GM12878 (cell line): ENCODE measurements at regions not wholly inside any gene's neighbourhood (a gene's known extent, or its start where the extent isn't known, plus 50 kb on each side); places are given as distances from the start of the nearest gene placed in this dataset.

Experiments
- ATAC-seq: fragments of 200-7000 bp; cut with Tn5 transposase; 3 replicates; pipeline ENCODE4 v1.9.1; 2020; ENCODE audit warnings: mild to moderate bottlenecking, moderate library complexity
- BruUV-seq: library from RNA; stranded (reverse); fragments of 400-500 nt; replicated peaks from 2 replicates; lab custom pipeline; 2021; lab: Mats Ljungman, UMichigan
- CTCF ChIA-PET: fragments of 300-600 bp; sonication (Branson Sonifier 250); formaldehyde crosslinking; extraction: SDS; loops from one replicate; lab custom pipeline; 2021; ENCODE audit warnings: inconsistent platforms; lab: Yijun Ruan, JAX
- POLR2A ChIA-PET: fragments of 350-600 bp; formaldehyde crosslinking; extraction: SDS; loops from one replicate; lab custom pipeline; 2021; ENCODE audit warnings: inconsistent platforms; lab: Charles Lee
- RAD21 ChIA-PET: fragments of 300-600 bp; sonication (Branson Sonifier 250); formaldehyde crosslinking; loops from one replicate; lab custom pipeline; 2023; ENCODE audit warnings: antibody characterized with exemption; ENCODE audit not compliant: unreplicated experiment; lab: Charles Lee
- SMC1A ChIA-PET: fragments of 300-600 bp; sonication (Branson Sonifier 250); formaldehyde crosslinking; loops from one replicate; lab custom pipeline; 2023; ENCODE audit not compliant: unreplicated experiment, uncharacterized antibody; lab: Charles Lee
- DNase-seq: peaks from one replicate; pipeline ENCODE4 v3.0.0-alpha.2; 2011; ENCODE audit warnings: low read depth, low spot score
- FAIRE-seq: peaks from 3 replicates; lab custom pipeline; 2011; peaks lifted over from hg19 to GRCh38; lab: Jason Lieb, UNC
- H2AFZ ChIP-seq: 2 replicates; pipeline ENCODE4 v1.6.0; 2011; ENCODE audit warnings: low read depth, low read length, control low read depth; ENCODE audit not compliant: control insufficient read depth
- H3K27ac ChIP-seq: 2 replicates; pipeline ENCODE4 v1.5.1; 2011; ENCODE audit warnings: control low read depth; ENCODE audit not compliant: control insufficient read depth, insufficient read depth
- H3K27me3 ChIP-seq, 2 experiments: replicated peaks in 1 of 2; 2 replicates each; pipeline versions ENCODE4 v1.6.0 to v1.6.1; 2011; ENCODE audit warnings: low read length in 1 of 2; ENCODE audit not compliant: control insufficient read depth in 2 of 2, insufficient read depth in 2 of 2
- H3K36me3 ChIP-seq, 2 experiments: 2 replicates each; pipeline ENCODE4 v1.5.1; 2011; ENCODE audit warnings: low read length in 1 of 2; ENCODE audit not compliant: control insufficient read depth in 2 of 2, insufficient read depth in 2 of 2
- H3K4me1 ChIP-seq: 2 replicates; pipeline ENCODE4 v1.6.1; 2011; ENCODE audit warnings: mild to moderate bottlenecking, low read length, moderate library complexity, mixed read lengths; ENCODE audit not compliant: control insufficient read depth, insufficient read depth
- H3K4me2 ChIP-seq: 2 replicates; pipeline ENCODE4 v1.6.0; 2011; ENCODE audit warnings: control low read depth; ENCODE audit not compliant: control insufficient read depth, insufficient read depth
- H3K4me3 ChIP-seq: fragments of 200-600 bp; sonication (generic); 2 replicates; pipeline ENCODE4 v1.5.1; 2016
- H3K79me2 ChIP-seq: 2 replicates; pipeline ENCODE4 v1.6.0; 2011; ENCODE audit warnings: low read length; ENCODE audit not compliant: control insufficient read depth, insufficient read depth
- H3K9ac ChIP-seq: 2 replicates; pipeline ENCODE4 v1.8.0; 2011; ENCODE audit warnings: low read length, control low read depth, mixed read lengths; ENCODE audit not compliant: control insufficient read depth, insufficient read depth
- H3K9me3 ChIP-seq: replicated peaks from 3 replicates; pipeline ENCODE4 v1.5.1; 2011; ENCODE audit warnings: mild to moderate bottlenecking, low read length; ENCODE audit not compliant: control insufficient read depth, insufficient read depth
- H4K20me1 ChIP-seq: 2 replicates; pipeline ENCODE4 v1.6.0; 2011; ENCODE audit not compliant: control insufficient read depth, insufficient read depth
- BACH1 ChIP-seq: fragments of 450-650 bp; IDR thresholded peaks from 2 replicates; pipeline ENCODE4 v1.6.1; 2017; ENCODE audit warnings: mild to moderate bottlenecking, borderline replicate concordance
- CHD1 ChIP-seq: IDR thresholded peaks from 2 replicates; pipeline ENCODE4 v1.6.1; 2012; ENCODE audit warnings: low read depth, low read length, improper control_type of control experiment
- CREB1 ChIP-seq: IDR thresholded peaks from 2 replicates; pipeline ENCODE4 v1.6.1; 2012; ENCODE audit warnings: low read depth, mild to moderate bottlenecking, inconsistent platforms
- CREM ChIP-seq: IDR thresholded peaks from 2 replicates; pipeline ENCODE4 v1.6.1; 2014; ENCODE audit warnings: antibody characterized with exemption, low read depth
- ETV6 ChIP-seq, 2 experiments: fragments of 450-650 bp in 1 of 2; IDR thresholded peaks in 1 of 2; conservative IDR thresholded peaks in 1 of 2; 2 replicates each; pipeline ENCODE4 v1.6.1; 2014; ENCODE audit warnings: antibody characterized with exemption in 1 of 2, borderline replicate concordance in 1 of 2, low read depth in 1 of 2, mild to moderate bottlenecking in 1 of 2, moderate library complexity in 1 of 2
- GATAD2B ChIP-seq: fragments of 450-650 bp; conservative IDR thresholded peaks from 2 replicates; pipeline ENCODE4 v1.6.1; 2017; ENCODE audit warnings: low read depth, mild to moderate bottlenecking, moderate library complexity
- IKZF1 ChIP-seq: fragments of 450-650 bp; conservative IDR thresholded peaks from 2 replicates; pipeline ENCODE4 v1.6.1; 2017; ENCODE audit warnings: antibody characterized with exemption, mild to moderate bottlenecking
- MEF2B ChIP-seq: fragments of 450-650 bp; IDR thresholded peaks from 2 replicates; pipeline ENCODE4 v1.6.1; 2018; ENCODE audit warnings: mild to moderate bottlenecking, moderate library complexity; ENCODE audit not compliant: partially characterized antibody, poor library complexity, severe bottlenecking
- NFYA ChIP-seq: IDR thresholded peaks from 2 replicates; pipeline ENCODE4 v1.6.1; 2011; ENCODE audit warnings: low read depth, mild to moderate bottlenecking, low read length, improper control_type of control experiment, borderline replicate concordance
- NR2F1 ChIP-seq: fragments of 450-650 bp; conservative IDR thresholded peaks from 2 replicates; pipeline ENCODE4 v1.6.1; 2017; ENCODE audit warnings: mild to moderate bottlenecking
- PAX8 ChIP-seq: fragments of 450-650 bp; IDR thresholded peaks from 2 replicates; pipeline ENCODE4 v1.6.1; 2017; ENCODE audit warnings: mild to moderate bottlenecking, moderate library complexity
- RB1 ChIP-seq: fragments of 450-650 bp; formaldehyde crosslinking; IDR thresholded peaks from 2 replicates; pipeline ENCODE4 v1.6.1; 2017; ENCODE audit warnings: mild to moderate bottlenecking, borderline replicate concordance
- RFX5 ChIP-seq: IDR thresholded peaks from 2 replicates; pipeline ENCODE4 v1.6.1; 2011; ENCODE audit warnings: low read depth, low read length, improper control_type of control experiment
- ZBTB33 ChIP-seq: fragments of 450-650 bp; IDR thresholded peaks from 2 replicates; pipeline ENCODE4 v1.6.1; 2017; ENCODE audit warnings: mild to moderate bottlenecking
- WGBS: methylation state at CpG from one replicate; pipeline ENCODE4 v1.1.6; 2016; ENCODE audit warnings: low lambda C conversion rate; ENCODE audit not compliant: insufficient replicate concordance, insufficient coverage; ENCODE audit errors: missing lambda C conversion rate; 5-methylcytosine and 5-hydroxymethylcytosine counted together
- in situ Hi-C: fragments of 300-500 bp; cut with MboI; formaldehyde crosslinking; loops from 9 replicates; pipeline ENCODE4 v1.14.3; 2018; ENCODE audit warnings: mixed read lengths
- intact Hi-C: fragments of 100-400 bp; cut with micrococcal nuclease; formaldehyde crosslinking; loops from one replicate; pipeline ENCODE4 v1.14.2; 2022; ENCODE audit not compliant: unreplicated experiment
- TF ChIP-seq, protein P1 (sequence below): fragments of 450-650 bp; IDR thresholded peaks from 2 replicates; pipeline ENCODE4 v1.6.1; 2017; ENCODE audit warnings: borderline replicate concordance

GRCh38 chr1:157437296-157437695 is 115.0 kb downstream of the FCRL5 start:
- CTCF ChIA-PET, result interaction anchor here (1.0 kb wide), 1 partner anchor 67 kb away, joined by 3 read pairs; no protein-coding TSS in a partner anchor
- H3K79me2 ChIP-seq, result no peaks in the 10 kb centered on the region
- no peak overlapping the region for H3K9ac ChIP-seq
- no peak overlapping the region for H3K27ac ChIP-seq
- no peak for DNase-seq
- no peak overlapping the region for H2AFZ ChIP-seq
- no peaks in the 10 kb centered on the region; the same call in 2 of the 3 replicates for H3K9me3 ChIP-seq
- H3K36me3 ChIP-seq, result no peaks in the 10 kb centered on the region
- POLR2A ChIA-PET, result no interaction called here
- WGBS, result 33% methylated on average over 4 of the region's 4 CpGs
- H3K27me3 ChIP-seq, result peaks cover 0 to 3% of the 10 kb centered on the region in 2 experiments
- H3K4me2 ChIP-seq, result no peak overlapping the region
- ATAC-seq, result no peak
- FAIRE-seq, result no peak
- H3K4me1 ChIP-seq, result no peaks in the 10 kb centered on the region
- no peak overlapping the region for H3K4me3 ChIP-seq
- no peaks in the 10 kb centered on the region for H4K20me1 ChIP-seq
- RAD21 ChIA-PET, result no interaction called here
- TF ChIP-seq CHD1 (no peak), ZBTB33 (no peak), ETV6 (conservative IDR thresholded peaks at IDR 0.05 in 1 of 2, IDR thresholded peaks at IDR 0.05 in 1 of 2; ENCODE audit: borderline replicate concordance in 1 of 2, low read depth in 1 of 2) (no peak), NFYA (no peak)
- in situ Hi-C loops (no loop called here), intact Hi-C loops (no loop called here)
- no TSS peak for BruUV-seq
- SMC1A ChIA-PET, result interaction anchor here (1.0 kb wide), 1 partner anchor 244 kb away, joined by 3 read pairs; no protein-coding TSS in a partner anchor

- ATAC-seq, result no peak
- intact Hi-C loops, result no loop called here
- Histone ChIP-seq H4K20me1 (no peaks in the 10 kb centered on the region), H3K79me2 (no peaks in the 10 kb centered on the region), H2AFZ (no peak overlapping the region), H3K4me1 (no peaks in the 10 kb centered on the region), H3K9me3 (no peaks in the 10 kb centered on the region), H3K27me3 (peaks cover 2 to 3% of the 10 kb centered on the region in 2 experiments), H3K4me3 (no peak overlapping the region), H3K9ac (no peak overlapping the region), H3K27ac (no peak overlapping the region), H3K36me3 (no peaks in the 10 kb centered on the region), H3K4me2 (no peak overlapping the region)
- no TSS peak for BruUV-seq
- POLR2A ChIA-PET, result interaction anchor here (0.5 kb wide), 1 partner anchor 15 kb away, joined by 4 read pairs; no protein-coding TSS in a partner anchor
- FAIRE-seq, result no peak
- CTCF ChIA-PET, result interaction anchor here (1.4 kb wide), 1 partner anchor 12 kb away, joined by 4 read pairs; no protein-coding TSS in a partner anchor
- in situ Hi-C loops, result no loop called here
- SMC1A ChIA-PET, result no interaction called here
- DNase-seq, result no peak
- RAD21 ChIA-PET, result no interaction called here
- WGBS, result 13% methylated on average over 5 of the region's 5 CpGs
- TF ChIP-seq IKZF1 (no peak), CREM (no peak), GATAD2B (no peak), NR2F1 (no peak), MEF2B (no peak), RFX5 (no peak), RB1 (no peak), CREB1 (no peak), PAX8 (no peak), BACH1 (no peak)
- TF ChIP-seq, protein P1, sequence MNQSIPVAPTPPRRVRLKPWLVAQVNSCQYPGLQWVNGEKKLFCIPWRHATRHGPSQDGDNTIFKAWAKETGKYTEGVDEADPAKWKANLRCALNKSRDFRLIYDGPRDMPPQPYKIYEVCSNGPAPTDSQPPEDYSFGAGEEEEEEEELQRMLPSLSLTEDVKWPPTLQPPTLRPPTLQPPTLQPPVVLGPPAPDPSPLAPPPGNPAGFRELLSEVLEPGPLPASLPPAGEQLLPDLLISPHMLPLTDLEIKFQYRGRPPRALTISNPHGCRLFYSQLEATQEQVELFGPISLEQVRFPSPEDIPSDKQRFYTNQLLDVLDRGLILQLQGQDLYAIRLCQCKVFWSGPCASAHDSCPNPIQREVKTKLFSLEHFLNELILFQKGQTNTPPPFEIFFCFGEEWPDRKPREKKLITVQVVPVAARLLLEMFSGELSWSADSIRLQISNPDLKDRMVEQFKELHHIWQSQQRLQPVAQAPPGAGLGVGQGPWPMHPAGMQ, result no peak
Measured at GRCh38 chr1:157431751-157432150, 120.6 kb downstream of the FCRL5 start.
